NCI-H146 (cell line): ENCODE measurements at regions not wholly inside any gene's neighbourhood (a gene's known extent, or its start where the extent isn't known, plus 50 kb on each side); places are given as distances from the start of the nearest gene placed in this dataset.
"Not testable (repeated sequence)": the region's sequence is repeated elsewhere in the genome, so short reads cannot be mapped to it uniquely, and the experiment has no call there.

Source experiments
- DNase-seq: peaks from one replicate; lab custom pipeline; 2025; lab: John Stamatoyannopoulos, UW

DNA sequence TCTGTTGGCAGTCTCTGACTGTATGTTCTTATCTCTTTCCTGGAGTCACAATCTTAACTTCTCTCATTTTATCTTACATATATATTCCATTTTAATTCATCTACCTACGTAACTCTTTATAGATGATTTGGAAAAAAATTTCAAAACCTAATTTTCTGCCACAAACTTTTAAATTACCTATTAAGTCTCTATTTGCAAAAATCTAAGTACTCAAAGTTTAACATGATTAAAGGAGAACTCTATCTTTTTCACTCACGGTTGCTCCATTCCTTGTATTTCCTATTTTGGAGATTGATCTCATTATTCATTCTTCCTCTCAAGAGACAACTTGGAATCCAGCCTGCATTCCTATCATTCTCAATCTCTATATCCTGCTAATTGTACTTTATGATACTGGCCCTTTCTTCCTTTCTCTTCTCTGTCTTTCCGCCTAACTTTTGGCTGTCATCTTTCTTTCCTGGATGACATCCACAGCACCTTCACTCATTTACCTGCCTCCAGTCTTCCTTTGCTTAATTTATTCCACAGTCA is 1071.1 kb upstream of the CITED2 start:
- DNase-seq: no peak

DNA sequence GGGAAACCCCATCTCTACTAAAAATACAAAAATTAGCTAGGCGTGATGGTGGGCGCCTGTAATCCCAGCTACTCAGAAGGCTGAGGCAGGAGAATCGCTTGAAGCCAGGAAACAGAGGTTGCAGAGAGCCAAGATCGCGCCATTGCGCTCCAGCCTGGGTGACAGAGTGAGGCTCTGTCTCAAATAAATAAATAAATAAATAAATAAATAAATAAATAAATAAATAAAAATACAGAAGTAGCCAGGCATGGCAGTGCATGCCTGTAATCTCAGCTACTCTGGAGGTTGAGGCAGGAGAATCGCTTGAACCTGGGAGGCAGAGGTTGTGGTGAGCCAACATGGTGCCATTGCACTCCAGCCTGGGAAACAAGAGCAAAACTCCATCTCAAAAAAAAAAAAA is 1068.7 kb upstream of the CITED2 start:
- DNase-seq: not testable (repeated sequence)

DNA sequence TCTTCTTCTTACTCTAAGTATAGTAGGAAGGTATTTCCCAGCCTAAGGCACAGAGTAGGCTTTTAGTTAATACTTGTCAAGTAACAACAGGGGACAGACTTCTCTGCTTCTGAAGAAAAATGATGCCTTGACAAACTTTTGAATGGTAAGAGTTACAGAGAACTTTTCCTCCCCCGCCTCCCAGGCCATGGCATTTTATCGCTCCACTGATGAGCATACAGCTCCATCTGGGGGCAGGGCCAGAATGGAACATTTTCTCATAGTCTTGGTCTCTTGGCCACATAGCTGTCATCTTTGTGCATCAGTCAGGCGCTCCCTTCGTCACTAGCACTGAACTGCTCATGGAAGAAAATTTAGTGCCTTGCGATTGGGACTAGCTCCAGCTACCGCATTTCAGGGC is 1066.8 kb upstream of the CITED2 start:
- peak; percentile 30 for DNase-seq

DNA sequence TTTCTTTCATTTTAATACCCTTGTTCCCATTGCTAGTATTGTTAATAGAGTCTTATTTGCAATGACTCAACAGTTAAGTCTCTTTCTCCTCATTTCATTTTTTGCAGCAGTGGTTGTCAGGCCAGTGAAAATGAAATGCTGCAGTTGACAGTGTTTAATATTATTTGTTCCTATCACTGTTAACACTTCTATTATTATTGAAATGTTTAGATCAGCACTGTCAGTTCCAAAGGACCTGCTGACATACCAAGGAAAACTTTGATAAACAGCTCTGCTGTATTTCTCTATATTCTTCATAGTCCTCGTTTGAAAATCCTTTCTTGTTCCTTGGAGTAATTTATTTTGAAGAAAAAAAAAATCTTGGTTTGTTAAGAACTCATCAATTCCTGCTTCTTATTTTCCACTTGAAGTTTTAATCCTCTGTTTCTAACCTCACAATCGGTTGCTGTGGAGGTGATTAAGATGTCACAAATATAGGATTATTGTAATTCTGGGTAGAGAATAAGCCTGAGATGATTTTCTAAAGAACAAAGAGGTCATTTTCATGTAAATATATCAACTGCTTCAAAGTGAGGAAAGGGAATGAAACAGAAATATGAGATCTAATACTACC is 1065.9 kb upstream of the CITED2 start:
- no peak for DNase-seq

DNA sequence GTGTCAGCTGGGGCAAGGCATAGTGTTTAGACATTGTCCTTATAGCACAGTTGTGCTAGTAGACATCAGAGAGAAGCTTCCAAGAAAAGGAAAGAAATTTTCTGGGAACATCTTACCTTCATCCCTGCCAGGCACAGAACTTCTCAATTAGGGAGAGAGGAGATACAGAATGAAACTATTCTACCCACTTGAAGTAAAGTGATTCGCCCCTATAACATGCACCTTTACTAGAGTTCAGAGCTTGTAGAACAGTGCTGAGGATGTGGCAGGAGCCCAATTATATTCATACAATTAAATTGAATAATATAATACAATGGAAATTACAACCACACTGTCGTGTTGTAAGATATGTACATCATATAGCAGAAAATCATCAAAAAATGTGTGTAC is 1063.9 kb upstream of the CITED2 start:
- DNase-seq: no peak

DNA sequence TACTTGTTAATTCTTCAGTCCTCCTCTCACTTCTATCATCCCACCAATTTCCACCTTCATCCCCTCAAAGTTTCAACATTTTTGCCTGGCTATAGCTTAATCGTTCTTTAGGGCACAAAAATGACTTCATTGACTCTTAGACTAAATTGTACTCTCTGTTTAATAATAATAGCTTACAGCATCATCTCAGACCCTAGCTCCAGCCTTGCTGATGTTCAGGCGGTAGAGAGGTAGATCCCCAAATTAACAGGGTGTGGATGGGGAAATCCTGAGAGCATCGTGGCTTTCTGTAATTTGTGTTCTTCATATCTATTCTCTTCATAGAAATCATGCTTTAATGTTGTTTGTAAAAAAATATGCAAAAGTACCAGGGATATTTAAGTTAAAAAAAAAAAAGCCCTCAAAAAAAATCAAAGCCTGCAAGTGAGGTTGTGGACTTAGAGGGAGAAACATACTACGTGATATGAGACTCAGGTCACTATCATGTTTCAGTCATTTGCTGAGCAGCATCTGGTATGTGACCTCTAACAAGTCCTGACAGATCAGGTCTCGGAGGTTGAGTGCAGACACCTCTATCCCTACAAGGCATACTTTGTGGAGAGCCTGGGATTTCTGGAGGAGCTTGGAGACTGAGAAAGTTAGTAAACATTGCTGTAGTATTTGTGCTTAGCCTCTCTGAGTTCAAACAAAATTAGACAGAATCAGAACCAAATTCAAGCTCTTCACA is 1063.3 kb upstream of the CITED2 start:
- no peak for DNase-seq

DNA sequence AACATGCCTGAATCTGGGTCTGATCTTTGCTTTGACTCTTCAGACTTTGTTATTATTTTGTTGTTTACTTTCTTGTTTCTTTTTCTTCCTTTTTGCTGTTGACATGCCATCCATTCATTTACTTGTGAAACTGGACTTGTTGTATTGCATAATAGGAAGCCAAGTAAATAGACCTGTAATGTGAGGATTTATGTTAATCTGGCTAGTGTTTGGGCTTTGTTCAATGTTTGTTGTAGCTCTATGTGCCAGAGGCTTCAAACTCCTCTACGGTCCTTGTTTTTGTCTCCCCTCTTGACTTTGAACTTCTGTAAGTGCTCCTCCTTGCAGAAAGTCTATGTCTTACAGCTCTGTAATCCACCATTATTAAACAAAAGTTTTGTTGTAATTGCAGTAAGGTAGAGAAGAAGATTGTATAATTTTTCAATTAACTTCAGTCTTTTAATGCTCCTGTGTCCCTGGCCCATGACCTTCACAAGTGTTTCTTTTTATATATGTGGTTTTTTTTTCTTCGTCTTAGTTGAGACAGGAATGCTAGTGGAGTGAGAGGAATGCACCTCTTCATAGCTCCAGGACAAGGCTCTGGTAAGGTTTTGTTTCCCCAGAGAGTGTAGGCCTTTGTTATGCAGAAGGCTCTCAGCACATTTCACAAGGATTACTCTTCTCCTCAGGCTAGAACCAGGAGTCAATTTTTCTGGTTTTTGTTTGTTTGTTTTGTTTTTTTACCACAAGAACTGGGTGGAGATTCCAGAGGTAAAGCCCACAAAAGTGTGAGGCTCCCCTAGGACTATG is 1061.8 kb upstream of the CITED2 start:
- no peak for DNase-seq

DNA sequence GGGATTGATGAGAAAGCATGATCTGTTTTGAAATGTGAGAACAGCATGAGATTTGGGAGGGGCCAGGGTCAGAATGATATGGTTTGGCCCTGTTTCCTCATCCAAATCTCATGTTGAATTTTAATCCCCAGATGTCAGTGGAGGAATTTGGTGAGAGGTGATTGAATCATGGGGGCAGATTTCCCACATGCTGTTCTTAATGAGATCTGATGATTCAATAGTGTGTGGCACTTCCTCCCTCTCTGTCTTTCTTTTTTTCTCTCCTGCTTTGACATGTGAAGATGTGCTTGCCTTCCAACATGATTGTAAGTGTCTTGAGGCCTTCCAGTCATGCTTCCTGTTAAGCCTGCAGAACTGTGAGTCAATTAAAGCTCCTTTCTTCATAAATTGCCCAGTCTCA is 1060.3 kb upstream of the CITED2 start:
- DNase-seq: no peak

DNA sequence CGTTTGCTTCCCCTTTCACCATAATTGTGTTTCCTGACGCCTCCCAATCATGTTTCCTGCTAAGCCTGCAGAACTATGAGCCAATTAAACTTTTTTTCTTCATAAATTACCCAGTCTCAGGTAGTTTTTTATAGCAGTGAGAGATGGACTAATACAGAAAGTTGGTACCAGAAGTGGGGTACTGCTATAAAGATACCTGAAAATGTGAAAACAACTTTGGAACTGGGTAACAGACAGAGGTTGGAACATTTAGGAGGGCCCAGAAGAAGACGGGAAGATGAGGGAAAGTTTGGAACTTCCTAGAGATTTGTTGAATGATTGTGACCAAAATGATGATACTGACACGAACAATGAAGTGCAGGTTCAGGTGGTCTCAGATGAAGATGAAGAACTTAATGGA is 1058.6 kb upstream of the CITED2 start:
- no peak for DNase-seq

DNA sequence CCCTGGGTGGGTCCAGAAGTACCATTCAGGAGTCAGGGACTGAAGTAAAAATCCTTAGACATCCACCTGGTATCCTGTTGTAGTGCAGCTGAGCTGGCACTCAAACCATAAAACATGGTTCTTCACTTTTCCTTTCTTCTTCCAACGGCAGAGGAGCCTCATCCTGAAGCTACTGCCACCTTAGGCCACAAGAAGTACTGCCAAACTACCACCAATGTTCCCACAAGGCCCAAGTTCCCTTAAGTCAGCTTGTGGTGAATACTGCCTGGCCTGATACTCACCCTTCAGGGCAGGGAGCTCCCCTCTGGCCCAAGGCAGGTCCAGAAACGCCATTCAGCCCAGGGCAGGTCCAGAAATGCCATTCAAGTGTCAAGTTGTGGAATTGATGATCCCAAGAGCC is 1053.4 kb upstream of the CITED2 start:
- no peak for DNase-seq

DNA sequence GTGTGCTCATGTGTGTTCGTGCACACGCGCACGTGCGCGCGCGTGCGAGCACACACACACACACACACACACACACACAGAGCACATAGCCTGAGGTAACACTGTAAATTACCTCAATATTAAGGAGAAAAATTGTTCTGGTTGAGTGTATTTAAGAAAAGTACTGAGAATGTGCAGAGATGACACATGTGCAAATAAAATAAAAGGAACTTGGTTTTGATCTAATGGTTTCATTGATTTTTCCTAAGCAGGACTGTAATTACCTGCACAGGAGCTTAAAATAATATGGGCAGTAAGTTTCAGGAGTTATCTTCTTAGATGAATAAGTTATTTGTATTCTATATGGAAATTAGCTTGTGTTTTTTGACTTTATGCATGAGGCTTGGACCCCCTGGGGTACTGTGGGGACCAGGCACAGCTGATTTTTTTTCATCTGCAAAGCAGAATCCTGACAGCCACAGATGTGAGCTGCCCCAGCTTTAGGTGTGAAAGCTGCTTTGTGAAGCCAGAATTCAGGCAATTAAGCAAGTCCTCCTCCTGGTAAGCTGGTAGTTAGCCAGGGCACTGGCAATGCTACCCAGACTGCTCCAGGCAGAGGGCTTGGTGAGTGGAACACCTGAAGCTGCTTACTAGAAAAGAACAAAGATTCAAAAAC is 1040.6 kb upstream of the CITED2 start:
- peak; percentile 67 for DNase-seq

DNA sequence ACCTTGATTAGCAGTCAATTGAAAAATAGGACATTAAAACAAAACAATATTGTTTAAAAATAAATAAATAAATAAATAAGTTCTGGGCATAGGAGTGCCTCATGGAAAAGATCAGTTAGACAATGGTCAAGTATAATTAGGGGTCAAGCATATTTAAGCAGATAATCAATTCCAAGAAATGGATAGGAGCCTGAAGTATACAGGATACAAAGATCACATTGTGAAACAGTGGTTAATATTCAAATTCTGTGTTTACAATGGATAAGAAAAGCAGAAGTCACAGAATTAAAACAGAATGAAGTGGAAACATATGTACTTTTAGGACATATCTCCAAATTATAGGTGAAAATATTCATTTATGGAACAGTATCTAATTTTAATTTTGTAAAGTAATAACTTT is 1028.6 kb upstream of the CITED2 start:
- DNase-seq: no peak

DNA sequence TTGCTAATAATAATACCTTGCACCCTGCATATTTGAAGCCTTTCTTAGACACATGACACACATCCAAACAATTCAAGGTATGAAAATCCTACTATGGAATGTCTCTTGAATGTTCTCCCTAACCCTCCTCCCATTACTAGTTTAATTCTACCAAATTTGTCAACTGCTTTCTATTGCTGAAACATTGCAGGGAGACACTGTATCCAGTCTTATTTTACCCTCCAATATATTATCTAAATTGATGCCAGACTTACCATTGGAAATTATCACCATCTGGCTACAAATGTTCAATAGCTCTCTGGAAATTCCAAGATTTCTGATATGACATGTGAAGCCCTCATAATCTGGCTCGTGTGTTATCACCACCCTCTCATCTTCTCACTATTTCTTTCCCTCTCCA is 1027.3 kb upstream of the CITED2 start:
- no peak for DNase-seq

DNA sequence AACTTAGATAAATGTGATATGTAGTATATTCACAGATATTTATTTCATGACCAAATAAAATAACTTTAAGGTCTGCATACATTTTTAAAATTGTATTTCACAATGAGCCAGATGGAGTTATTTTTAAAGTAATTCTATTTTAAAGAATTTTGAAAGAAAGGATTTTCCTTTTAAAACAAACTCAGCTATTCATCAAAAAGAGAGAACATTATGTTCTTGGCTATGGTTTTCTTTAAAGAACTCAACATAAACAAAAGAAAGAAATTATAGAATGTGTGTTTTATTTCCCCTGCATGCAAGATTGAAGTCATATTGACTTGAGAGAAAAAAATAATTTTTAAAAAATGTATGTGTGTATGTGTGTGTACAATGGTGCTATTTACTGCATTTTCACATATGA is 1023.6 kb upstream of the CITED2 start:
- DNase-seq: no peak

DNA sequence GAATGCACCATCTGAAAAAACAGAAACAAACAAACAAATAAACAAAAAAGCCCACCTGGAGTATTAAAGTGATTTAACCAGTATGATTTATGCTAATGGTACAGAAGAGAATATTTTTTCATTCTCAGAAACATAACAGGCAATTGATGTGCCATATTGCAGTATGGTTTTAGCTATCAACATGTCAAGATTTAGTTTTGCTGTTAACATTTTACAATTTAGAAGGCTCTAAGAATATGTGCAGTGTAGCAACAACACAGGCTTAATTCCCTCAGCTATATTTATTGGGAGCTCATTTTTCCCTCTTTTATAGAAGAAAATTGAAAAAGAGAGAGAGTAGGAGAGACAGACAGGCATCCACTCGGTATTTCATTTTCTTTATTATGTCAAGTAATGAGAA is 1022.7 kb upstream of the CITED2 start:
- no peak for DNase-seq

DNA sequence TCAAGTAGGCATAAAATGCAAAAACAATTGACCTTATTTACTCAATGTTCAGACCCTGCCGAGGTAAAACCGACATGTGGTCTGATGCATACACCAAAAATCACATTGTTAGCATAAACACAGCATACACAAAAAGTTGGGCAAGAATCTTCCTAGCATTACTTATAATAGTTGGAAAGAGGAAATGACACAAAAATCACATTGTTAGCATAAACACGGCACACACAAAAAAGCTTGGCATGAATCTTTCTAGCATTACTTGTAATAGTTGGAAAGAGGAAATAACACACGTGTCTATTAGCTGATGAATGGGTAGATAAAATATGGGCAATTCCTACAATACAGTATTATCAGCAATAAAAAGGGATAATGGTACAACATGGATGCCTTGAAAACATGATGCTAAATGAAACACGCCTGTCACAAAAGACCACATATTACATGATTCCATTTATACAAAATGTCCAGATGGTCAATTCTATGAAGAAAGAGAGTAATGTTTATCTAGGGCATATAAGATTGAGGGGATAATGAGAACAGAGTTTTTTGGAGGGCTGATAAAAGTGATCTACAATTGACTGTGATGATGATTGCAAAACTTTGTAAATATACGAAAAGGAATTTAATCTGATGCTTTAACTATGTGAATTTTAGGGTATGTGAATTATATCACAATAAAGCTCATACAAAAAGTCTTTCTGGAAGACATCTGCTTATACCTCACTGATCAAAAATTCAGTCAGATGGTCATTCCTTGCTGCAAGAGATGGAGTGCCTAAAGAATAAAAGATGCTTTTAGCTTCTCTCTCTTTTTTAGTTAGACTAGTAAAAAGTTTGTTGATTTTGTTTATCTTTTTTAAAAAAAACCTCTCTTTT is 1019.5 kb upstream of the CITED2 start:
- no peak for DNase-seq

DNA sequence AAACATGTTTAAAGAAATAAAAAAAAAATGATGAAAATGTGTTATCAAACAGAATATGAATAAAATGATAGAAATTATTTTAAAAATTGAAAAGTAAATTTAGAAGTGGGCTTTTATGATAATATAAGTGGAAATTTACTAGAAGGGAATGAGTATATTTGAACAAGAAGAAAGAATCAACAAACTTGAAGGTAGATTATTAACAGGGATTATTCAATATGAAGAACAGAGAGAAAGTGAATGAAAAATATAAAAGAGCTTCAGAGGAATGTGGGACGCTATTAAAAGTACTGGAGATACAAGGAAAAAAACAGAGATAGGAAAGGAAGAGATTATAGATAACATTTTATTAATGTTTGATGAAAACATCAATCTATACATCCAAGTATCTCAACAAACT is 1014.4 kb upstream of the CITED2 start:
- DNase-seq: no peak

DNA sequence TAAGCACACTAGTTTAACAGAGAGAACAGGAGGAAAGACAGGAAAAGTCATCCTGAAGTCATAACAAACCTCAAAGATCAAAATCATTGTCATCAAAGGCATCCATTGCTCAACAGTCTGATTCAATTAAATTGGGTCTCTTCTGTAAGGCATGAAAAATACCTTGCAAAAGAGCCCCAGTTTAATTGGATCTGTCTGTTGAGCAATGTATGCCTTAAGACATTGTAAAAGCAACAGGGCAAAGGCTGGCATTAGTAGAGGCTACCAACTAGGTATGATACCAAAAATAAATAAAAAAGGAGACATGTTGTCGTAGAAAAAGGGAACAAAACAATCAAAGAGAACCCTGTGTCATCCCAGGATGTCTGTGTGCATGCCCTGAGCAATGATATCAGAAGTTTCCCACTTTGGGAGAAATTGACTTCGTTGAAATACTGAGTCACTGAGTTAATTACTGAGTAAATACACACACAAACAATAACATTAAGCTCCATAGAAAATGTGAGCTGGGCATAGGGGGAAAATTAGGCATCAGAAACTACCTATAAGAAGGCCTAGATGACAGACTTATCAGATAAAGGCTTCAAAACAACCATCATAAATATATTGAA is 1013.8 kb upstream of the CITED2 start:
- DNase-seq: no peak

DNA sequence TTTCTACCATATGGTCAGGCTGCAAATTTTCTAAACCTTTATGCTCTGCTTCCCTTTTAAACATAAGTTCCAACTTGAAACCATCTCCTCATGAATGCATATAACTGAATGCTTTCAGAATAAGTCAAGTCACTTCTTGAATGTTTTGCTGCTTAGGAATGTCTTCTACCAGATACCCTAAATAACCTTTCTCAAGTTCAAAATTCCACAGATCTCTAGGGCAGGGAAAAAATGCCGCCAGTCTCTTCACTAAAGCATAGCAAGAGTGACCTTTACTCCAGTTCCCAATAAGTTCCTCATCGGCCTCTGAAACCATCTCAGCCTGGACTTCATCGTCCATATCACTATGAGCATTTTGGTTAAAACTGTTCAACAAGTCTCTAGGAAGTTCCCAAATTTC is 1011.2 kb upstream of the CITED2 start:
- DNase-seq: no peak

DNA sequence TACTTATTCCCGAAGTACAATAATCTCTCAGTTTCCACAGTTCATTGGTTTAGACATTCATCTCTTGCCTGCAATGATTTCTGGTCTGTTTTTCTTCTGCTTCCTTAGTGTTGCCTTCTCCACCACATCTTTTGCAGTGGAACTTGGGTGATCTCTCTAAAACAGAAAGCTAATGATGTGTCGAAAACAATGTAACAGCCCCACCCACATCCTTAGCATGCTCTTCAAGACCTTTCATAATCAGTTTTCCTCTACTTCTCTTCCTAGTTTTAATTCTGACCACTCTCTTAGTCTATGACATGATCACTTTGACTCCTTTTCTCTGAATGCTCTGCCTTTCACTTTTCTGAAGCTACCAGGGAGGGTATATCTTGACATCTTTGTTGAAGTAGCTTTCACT is 1007.9 kb upstream of the CITED2 start:
- no peak for DNase-seq
